ENCODE measurements at regions not wholly inside any gene's neighbourhood (a gene's known extent, or its start where the extent isn't known, plus 50 kb on each side); places are given as distances from the start of the nearest gene placed in this dataset.

GRCh38 chr3:146374146-146374545 lies 95.2 kb downstream of the PLSCR2 start:
- TF ChIP-seq CTCF (conservative IDR thresholded peaks at IDR 0.05) = no peak
- no peak for TF ChIP-seq ZFX (IDR thresholded peaks at IDR 0.05)

Data from C4-2B (cell line).